HG02840 (cell line): ENCODE measurements at regions not wholly inside any gene's neighbourhood (a gene's known extent, or its start where the extent isn't known, plus 50 kb on each side); places are given as distances from the start of the nearest gene placed in this dataset.

ENCODE experiments used
- ATAC-seq: cut with Tn5 transposase; IDR thresholded peaks from one replicate; pipeline ENCODE4 v1.9.1; 2021; ENCODE audit warnings: mild to moderate bottlenecking, moderate library complexity, moderate number of reproducible peaks; ENCODE audit not compliant: unreplicated experiment, low FRiP score

- no peak for ATAC-seq
These were observed 356.0 kb downstream of the C16orf95 start for GRCh38 chr16:86961171-86961601.

- ATAC-seq, result no peak
These were observed 354.9 kb downstream of the C16orf95 start for GRCh38 chr16:86962259-86962658.

- no peak for ATAC-seq
These were observed 354.3 kb downstream of the C16orf95 start for GRCh38 chr16:86962913-86963312.

- ATAC-seq, result no peak
These were observed 353.3 kb downstream of the C16orf95 start for GRCh38 chr16:86963600-86964575.

- ATAC-seq, result no peak
These were observed 352.4 kb downstream of the C16orf95 start for GRCh38 chr16:86964796-86965241.

- ATAC-seq, result no peak
These were observed 351.9 kb downstream of the C16orf95 start for GRCh38 chr16:86965331-86965730.

GRCh38 chr16:86965840-86966550 lies 351.2 kb downstream of the C16orf95 start:
- no peak for ATAC-seq

- no peak for ATAC-seq
These were observed 350.4 kb downstream of the C16orf95 start for GRCh38 chr16:86966777-86967176.

GRCh38 chr16:86968866-86969265 lies 348.3 kb downstream of the C16orf95 start:
- ATAC-seq, result no peak

- no peak for ATAC-seq
These were observed 347.5 kb downstream of the C16orf95 start for GRCh38 chr16:86969716-86970115.

- ATAC-seq, result no peak
These were observed 346.9 kb downstream of the C16orf95 start for GRCh38 chr16:86970279-86970678.

- no peak for ATAC-seq
These were observed 346.5 kb downstream of the C16orf95 start for GRCh38 chr16:86970726-86971125.

- no peak for ATAC-seq
These were observed 345.9 kb downstream of the C16orf95 start for GRCh38 chr16:86971251-86971650.

GRCh38 chr16:86974120-86974519 lies 343.1 kb downstream of the C16orf95 start:
- ATAC-seq, result no peak

- no peak for ATAC-seq
These were observed 341.7 kb downstream of the C16orf95 start for GRCh38 chr16:86975445-86975844.

GRCh38 chr16:86977076-86977676 lies 340.0 kb downstream of the C16orf95 start:
- ATAC-seq, result no peak

GRCh38 chr16:86978445-86979030 lies 338.7 kb downstream of the C16orf95 start:
- no peak for ATAC-seq

- ATAC-seq, result no peak
These were observed 338.1 kb downstream of the C16orf95 start for GRCh38 chr16:86979061-86979460.

- ATAC-seq, result no peak
These were observed 337.1 kb downstream of the C16orf95 start for GRCh38 chr16:86979984-86980553.

- no peak for ATAC-seq
These were observed 336.5 kb downstream of the C16orf95 start for GRCh38 chr16:86980644-86981043.

GRCh38 chr16:86982347-86982596 lies 334.9 kb downstream of the C16orf95 start:
- ATAC-seq, result no peak
